HG03469 (cell line): ENCODE measurements at regions not wholly inside any gene's neighbourhood (a gene's known extent, or its start where the extent isn't known, plus 50 kb on each side); places are given as distances from the start of the nearest gene placed in this dataset.

ENCODE experiments used
- ATAC-seq: cut with Tn5 transposase; IDR thresholded peaks from one replicate; pipeline ENCODE4 v1.9.1; 2021; ENCODE audit warnings: mild to moderate bottlenecking, moderate library complexity, moderate number of reproducible peaks; ENCODE audit not compliant: unreplicated experiment

GRCh38 chr7:109261781-109262180, 692.1 kb downstream of the DNAJB9 start:
- no peak for ATAC-seq

DNA sequence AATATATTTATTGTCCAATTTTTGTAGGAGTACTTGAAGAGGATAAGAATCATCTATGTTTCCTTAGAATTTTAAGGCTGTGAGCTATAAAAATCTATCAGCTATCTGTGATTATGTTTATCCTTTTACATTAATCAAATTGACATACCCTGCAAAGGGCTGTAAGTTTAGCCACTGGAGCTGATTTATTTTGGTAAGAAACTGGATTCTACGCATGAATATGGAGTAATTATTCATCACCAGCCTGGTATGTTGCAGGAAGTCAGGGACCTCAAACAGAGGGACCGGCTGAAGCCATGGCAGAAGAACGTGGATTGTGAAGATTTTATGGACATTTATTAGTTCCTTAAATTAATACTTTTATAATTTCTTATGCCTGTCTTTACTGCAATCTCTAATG, 696.9 kb downstream of the DNAJB9 start:
- no peak for ATAC-seq

GRCh38 chr7:109276348-109276747, 706.7 kb downstream of the DNAJB9 start:
- ATAC-seq: no peak

- no peak for ATAC-seq
These were observed 713.1 kb downstream of the DNAJB9 start for GRCh38 chr7:109282726-109283125.

- ATAC-seq: no peak
These were observed 715.3 kb downstream of the DNAJB9 start for GRCh38 chr7:109284943-109285342.

GRCh38 chr7:109295158-109295557, 725.5 kb downstream of the DNAJB9 start:
- no peak for ATAC-seq

- no peak for ATAC-seq
These were observed 739.1 kb downstream of the DNAJB9 start for GRCh38 chr7:109308816-109309215.

- ATAC-seq: no peak
These were observed 740.1 kb downstream of the DNAJB9 start for GRCh38 chr7:109309790-109310189.

GRCh38 chr7:109318136-109318535, 748.5 kb downstream of the DNAJB9 start:
- no peak for ATAC-seq

GRCh38 chr7:109322833-109323232, 753.2 kb downstream of the DNAJB9 start:
- ATAC-seq: no peak

DNA sequence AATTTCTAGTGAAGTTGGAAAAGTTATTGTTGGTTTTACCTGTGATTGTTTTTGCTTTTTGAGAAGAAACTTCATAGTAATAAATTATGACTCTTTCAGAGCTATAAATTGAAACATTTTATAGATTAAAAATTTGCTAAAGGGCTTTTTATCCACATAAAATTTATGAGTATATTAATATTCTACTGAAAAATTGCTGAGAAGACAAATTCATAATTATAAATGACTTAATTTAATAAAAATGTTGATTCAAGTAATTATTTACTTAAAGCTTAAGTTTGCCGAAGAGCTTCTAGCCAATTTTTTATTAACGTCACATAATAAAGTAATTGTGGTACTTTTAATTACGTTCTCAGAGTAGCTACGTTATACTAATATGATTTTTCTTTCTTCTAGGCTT, 761.7 kb downstream of the DNAJB9 start:
- no peak for ATAC-seq

DNA sequence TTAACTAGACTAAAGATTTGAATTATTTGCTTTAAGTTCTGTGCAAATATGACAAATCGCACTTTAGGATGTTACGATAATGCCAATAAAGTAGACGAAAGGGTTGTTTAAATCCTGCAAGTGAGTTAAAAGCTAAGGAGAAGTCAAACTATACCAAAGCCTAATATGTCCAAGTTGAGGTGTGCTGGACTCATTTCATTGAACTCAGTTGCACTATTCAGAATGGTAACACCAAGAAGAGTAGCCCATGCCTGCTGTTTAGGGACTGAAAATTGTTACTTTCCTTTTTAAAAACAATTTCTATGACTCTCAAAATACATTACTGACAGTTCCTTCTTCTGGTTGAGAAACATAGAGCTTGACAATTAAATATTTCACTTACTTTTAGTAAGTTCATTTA, 766.3 kb downstream of the DNAJB9 start:
- ATAC-seq: no peak

DNA sequence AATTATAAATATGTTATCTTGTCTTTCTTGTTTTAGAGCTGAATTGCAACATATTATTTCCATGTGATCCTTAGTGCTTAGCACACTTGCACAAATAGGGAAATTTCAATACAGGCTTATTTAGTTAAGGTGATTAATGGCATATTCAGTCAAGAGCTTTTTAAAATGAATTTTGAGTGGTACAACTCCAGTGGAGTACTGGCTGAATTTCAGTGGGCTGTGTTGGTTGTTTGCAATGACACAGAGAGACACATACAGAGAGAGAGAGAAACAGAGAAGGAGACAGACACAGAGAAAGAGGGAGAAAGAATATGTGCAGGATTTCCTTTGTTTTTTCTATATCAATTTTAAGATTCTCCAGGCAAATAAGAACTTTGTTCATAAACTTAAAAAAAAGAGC, 766.9 kb downstream of the DNAJB9 start:
- no peak for ATAC-seq

- ATAC-seq: no peak
These were observed 774.0 kb downstream of the DNAJB9 start for GRCh38 chr7:109343678-109344077.

- ATAC-seq: no peak
These were observed 781.8 kb downstream of the DNAJB9 start for GRCh38 chr7:109351493-109351892.

DNA sequence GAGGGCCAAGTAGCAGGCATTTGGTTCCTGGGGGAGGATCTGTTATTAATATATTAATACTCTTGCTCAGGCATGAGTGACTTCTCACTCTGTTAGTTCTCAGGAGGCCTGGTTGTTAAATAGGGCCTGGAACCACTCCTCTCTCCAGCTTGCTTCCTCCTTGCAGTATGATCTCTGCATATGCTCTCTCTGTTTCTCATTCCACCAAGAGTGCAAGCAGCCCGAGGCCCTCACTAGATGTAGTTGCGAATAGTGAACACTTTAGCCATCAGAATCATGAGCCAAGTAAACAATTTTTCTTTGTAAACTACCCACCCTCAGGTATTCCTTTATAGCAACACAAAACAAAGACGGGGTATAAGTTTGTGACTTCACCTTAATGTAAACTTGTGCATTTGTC, 784.3 kb downstream of the DNAJB9 start:
- no peak for ATAC-seq

DNA sequence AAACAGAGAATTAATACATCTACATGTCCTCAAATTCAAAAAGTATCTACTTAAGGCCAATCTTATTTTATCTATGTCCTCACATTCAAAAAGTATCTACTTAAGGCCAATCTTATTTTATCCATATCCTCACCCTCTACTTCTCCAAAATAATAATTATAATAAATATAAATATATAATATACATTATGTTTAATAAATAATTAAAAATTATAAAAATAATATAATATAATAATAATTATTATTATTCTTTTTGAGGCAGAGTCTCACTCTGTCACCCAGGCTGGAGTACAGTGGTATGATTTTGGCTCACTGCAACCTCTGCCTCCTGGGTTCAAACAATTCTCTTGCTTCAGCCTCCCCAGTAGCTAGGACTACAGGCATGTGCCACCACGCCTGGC, 784.9 kb downstream of the DNAJB9 start:
- ATAC-seq: no peak

GRCh38 chr7:109375823-109376222, 806.1 kb downstream of the DNAJB9 start:
- no peak for ATAC-seq

DNA sequence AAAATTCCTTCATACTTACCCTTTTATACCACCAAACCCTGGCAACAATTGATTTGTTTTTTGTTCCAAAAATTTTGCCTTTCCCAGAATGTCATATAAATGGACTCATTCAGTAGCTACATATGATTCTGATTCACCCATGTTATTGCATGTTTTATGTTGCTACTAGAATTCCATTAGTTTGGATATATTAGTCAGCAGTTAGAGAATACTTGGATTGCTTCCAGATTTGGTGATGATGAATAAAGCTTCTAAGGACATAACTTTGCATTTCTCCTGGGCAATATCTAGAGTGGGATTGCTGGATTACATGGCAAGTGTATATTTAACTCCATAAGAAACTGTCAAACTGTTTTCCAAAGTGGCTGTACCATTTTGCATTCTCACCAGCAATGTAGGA, 806.9 kb downstream of the DNAJB9 start:
- no peak for ATAC-seq

GRCh38 chr7:109377076-109377884, 807.6 kb downstream of the DNAJB9 start:
- ATAC-seq: no peak

- no peak for ATAC-seq
These were observed 817.3 kb downstream of the DNAJB9 start for GRCh38 chr7:109386959-109387358.

GRCh38 chr7:109387530-109387929, 817.9 kb downstream of the DNAJB9 start:
- ATAC-seq: no peak

DNA sequence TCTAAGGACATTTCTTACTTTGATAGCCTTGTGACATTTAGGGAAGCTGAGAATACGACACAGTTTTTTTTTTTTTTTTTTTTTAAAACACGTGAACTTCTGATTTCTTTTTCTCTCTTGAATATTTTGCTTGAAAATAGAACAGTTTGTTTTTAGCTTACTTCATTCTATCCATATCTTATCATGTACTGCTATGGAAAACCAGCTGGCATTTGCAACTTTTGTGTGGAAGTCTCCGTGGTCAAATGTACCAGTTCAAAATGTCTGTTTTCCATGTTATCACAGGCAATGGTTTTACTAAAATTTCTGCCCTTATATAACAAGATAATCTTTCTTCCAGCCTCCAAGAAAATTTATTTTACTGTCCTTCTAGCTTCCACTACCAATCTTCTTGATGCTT, 821.6 kb downstream of the DNAJB9 start:
- ATAC-seq: no peak
